Motor neuron (in vitro differentiated cells): ENCODE measurements at regions not wholly inside any gene's neighbourhood (a gene's known extent, or its start where the extent isn't known, plus 50 kb on each side); places are given as distances from the start of the nearest gene placed in this dataset.
"Not testable (repeated sequence)": the region's sequence is repeated elsewhere in the genome, so short reads cannot be mapped to it uniquely, and the experiment has no call there.

ENCODE experiments used
- ATAC-seq, 8 experiments: fragments of 200-7000 bp; cut with Tn5 transposase; replicated peaks in 6 of 8; 2 replicates each; pipeline ENCODE4 v1.8.0; 2021; ENCODE audit warnings: mild to moderate bottlenecking in 8 of 8, moderate library complexity in 8 of 8
- H3K27ac ChIP-seq, 2 donors: fragments of 250-450 bp; sonication (Bioruptor Pico); 2 replicates each; pipeline ENCODE4 v1.9.0; 2021; ENCODE audit warnings: antibody characterized with exemption in 2 of 2, mild to moderate bottlenecking in 2 of 2, moderate library complexity in 1 of 2
- H3K4me1 ChIP-seq, 2 donors: fragments of 250-450 bp; sonication (Bioruptor Pico); replicated peaks in 1 of 2; 2 replicates each; pipeline ENCODE4 v1.6.1; 2021; ENCODE audit warnings: antibody characterized with exemption in 2 of 2, mild to moderate bottlenecking in 2 of 2, moderate library complexity in 1 of 2
- H3K4me3 ChIP-seq, 5 donors: fragments of 250-450 bp; sonication (Bioruptor Pico); 2 replicates each; pipeline ENCODE4 v1.9.0; 2021; ENCODE audit warnings: antibody characterized with exemption in 5 of 5, mild to moderate bottlenecking in 5 of 5, moderate library complexity in 4 of 5
- WGBS, 10 experiments: fragments of 450-650 bp; shearing (Covaris generic); methylation state at CpG; one replicate each; pipeline ENCODE4 v1.0.0; 2022; 5-methylcytosine and 5-hydroxymethylcytosine counted together
- in situ Hi-C, 9 experiments: fragments of 400-800 bp; cut with MboI; loops; one replicate each; pipeline ENCODE4 v1.15.0; 2021; ENCODE audit warnings: low sequenced_read_pairs in 9 of 9, low pct_unique_long_range_greater_than_20kb in 2 of 9; ENCODE audit not compliant: unreplicated experiment in 9 of 9

DNA sequence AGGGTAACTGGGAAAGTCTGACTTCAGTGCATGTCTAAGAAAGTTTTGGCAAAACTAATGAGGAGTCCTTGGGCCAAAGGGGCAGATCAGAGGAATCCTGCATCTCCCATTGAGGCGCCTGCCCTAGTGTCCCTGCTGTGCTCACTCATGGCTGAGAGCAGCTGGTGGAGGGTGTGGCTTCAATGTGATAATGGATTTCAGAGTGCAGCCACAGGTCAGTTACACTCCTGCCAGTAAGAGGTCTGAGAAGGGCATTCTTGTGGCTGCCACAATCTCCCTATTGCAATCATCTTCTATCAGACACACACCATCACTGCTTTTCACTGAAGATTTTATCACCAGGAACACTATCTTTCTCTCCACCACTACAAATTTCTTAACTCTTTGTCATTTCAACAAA lies 457.1 kb downstream of the MID1IP1 start:
- H3K4me3 ChIP-seq, result no peak overlapping the region
- H3K27ac ChIP-seq, result no peak overlapping the region
- in situ Hi-C loops, result no loop called here
- H3K4me1 ChIP-seq, result peaks cover 0 to 4% of the 10 kb centered on the region in 2 donors
- ATAC-seq, result peak; percentile 30 to 91 (median 66)
- WGBS, 10 experiments, result 43 to 60% methylated on average over 1 of the region's 1 CpG; no CpG with 5 or more reads in 8 of the 10 experiments

DNA sequence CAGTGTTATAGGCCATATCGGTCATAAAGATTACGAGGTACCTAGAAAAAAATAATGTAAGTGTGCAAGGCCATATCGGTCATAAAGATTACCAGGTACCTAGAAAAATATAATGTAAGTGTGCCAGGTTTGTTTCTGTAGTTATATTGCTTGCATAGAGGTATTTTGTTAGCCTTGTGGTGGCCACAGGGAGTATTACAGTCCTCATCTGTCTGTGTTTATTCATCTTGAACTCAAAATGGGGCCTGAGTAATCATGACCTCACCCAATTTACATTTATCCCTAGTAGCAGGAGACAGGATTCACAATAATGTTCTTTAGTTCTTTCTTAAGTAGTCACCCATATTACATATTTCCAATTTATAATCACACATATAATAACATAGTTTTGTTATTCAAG lies 459.7 kb downstream of the MID1IP1 start:
- in situ Hi-C loops, result no loop called here
- H3K4me1 ChIP-seq, result peaks cover 0 to 4% of the 10 kb centered on the region in 2 donors
- no peak overlapping the region for H3K27ac ChIP-seq
- ATAC-seq, result peak in 5 of 8 experiments; percentile 41 to 71 (median 49)
- H3K4me3 ChIP-seq, result no peak overlapping the region
- WGBS, 10 experiments, result 0 to 86% (median 53%) methylated on average over 1 to 3 of the region's 3 CpGs; no CpG with 5 or more reads in 6 of the 10 experiments

DNA sequence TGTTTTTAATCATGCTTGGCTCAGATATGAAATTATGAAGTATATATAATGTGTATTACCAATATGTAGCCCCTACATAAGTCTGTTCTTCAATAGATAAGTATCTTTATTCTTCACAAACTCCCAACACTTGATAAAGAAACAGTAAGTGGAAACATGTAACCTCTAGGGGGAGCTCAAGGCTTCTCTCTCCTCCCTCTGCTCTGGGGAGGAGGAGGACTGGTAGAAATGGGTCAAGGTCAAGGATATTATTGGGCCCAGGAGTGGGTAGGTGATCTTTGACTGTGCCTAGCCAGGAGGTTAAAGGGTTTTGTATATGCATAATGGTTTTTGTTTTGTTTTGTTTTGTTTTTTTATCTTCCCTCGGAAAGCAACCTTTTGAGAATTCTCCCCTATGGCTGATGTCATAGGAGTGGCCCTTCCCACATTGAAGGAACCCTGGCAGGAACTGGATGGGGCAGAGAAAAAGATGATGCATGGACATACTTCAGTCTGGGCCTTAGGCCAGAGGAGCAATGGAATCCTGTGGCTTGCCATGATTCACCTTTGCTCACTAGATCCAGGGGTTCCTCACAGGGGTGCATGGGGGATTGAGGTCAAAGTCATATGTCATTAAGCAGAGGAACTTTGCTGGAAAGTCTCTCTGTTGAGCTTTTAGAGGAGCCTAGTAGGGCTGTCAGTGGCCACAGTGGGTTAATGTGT lies 460.3 kb downstream of the MID1IP1 start:
- no peak overlapping the region for H3K27ac ChIP-seq
- H3K4me1 ChIP-seq, result peaks cover 0 to 4% of the 10 kb centered on the region in 2 donors
- WGBS, 10 experiments, result 17 to 83% (median 43%) methylated on average over 1 of the region's 1 CpG; no CpG with 5 or more reads in 7 of the 10 experiments
- no peak overlapping the region for H3K4me3 ChIP-seq
- in situ Hi-C loops, result no loop called here
- ATAC-seq, result peak in 5 of 8 experiments; percentile 6 to 59 (median 37)

DNA sequence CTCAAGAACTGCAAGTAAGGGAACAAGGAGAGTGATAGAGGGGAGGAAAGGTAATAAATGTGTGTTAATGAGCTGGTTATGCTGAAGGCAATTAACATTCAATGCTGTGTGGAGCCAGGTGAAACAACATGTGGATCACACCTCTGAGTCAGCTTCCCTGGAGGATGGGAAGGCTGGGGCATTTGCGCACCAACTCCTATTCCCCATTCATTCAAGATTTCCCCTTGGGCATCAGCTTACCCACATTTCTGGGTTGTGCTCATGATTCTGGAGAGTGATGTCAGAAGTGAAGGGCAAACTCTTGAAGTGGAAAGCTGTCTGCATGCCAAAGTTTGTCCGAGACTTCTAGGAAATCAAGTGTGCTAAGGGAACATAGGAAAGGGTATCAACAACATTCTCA lies 461.4 kb downstream of the MID1IP1 start:
- Histone ChIP-seq H3K4me3 (no peak overlapping the region), H3K27ac (no peak overlapping the region), H3K4me1 (peaks cover 0 to 4% of the 10 kb centered on the region in 2 donors)
- in situ Hi-C loops, result no loop called here
- WGBS, 10 experiments, result 100% methylated on average over 1 to 2 of the region's 2 CpGs; no CpG with 5 or more reads in 8 of the 10 experiments
- ATAC-seq, result no peak

DNA sequence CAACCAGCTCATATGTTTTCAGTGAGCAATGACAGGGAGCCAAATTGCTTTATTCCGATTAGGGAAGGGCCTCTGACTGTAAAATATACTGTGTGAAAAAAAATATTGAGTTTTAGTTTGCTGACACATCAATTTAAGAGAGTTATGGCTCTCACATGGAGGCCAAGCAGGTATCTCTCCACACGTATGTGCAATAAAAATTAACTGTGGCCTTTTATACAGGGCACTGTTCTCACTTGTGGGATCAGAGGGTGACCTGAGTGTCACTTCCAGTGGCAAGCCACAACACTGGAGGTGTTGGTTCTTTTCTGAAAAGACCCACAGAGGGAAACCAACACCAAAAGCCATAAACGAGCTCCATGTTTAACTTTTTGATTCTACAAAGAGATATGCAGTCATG lies 462.8 kb downstream of the MID1IP1 start:
- H3K4me1 ChIP-seq, result peaks cover 0 to 4% of the 10 kb centered on the region in 2 donors
- in situ Hi-C loops, result no loop called here
- no peak overlapping the region for H3K27ac ChIP-seq
- WGBS, 10 experiments, result 30 to 88% (median 60%) methylated on average over 1 to 2 of the region's 3 CpGs; no CpG with 5 or more reads in 6 of the 10 experiments
- no peak for ATAC-seq
- no peak overlapping the region for H3K4me3 ChIP-seq

DNA sequence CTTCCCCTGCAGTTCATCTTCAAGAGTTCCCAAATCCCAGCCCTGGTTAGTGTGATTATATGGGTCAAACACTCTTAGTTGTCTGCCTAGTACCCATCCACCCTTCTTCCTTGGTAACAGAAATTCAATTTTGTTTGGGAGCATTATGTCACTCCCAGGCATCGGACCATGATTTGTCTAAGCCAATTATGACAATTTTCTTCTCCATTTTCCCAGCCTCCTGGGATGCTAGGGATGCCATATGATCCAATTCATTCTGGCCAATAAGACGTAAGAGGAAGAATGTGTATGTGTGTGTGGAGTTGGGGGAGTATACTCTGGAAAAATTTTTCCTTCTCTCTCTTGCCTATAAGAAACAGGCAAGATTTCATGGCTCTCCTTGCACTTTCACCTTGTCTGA lies 465.9 kb downstream of the MID1IP1 start:
- in situ Hi-C loops, result no loop called here
- Histone ChIP-seq H3K27ac (no peak overlapping the region), H3K4me1 (no peaks in the 10 kb centered on the region), H3K4me3 (no peak overlapping the region)
- no peak for ATAC-seq
- 0 to 50% (median 33%) methylated on average over 1 to 2 of the region's 2 CpGs; no CpG with 5 or more reads in 7 of the 10 experiments for WGBS, 10 experiments

DNA sequence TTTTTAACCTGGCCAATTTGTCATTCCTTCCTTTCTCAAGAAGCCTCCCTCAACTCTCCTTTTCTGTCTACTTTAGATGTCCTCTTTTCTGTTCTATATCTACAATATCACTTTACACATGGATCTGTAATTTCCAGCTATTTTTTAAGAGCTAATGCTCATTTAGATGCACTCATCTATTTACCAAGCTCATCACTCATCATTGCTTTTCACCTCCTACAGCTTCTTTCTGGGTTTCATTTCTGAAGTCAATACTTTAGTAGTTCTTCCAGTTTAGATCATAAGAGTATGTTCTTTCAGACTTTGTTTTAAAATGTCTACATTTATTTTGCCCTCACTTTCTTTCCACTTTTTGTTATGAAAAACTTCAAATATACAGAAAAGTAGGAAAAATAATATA lies 466.9 kb downstream of the MID1IP1 start:
- no peak overlapping the region for H3K4me3 ChIP-seq
- in situ Hi-C loops, result no loop called here
- no peaks in the 10 kb centered on the region for H3K4me1 ChIP-seq
- no peak for ATAC-seq
- H3K27ac ChIP-seq, result no peak overlapping the region

DNA sequence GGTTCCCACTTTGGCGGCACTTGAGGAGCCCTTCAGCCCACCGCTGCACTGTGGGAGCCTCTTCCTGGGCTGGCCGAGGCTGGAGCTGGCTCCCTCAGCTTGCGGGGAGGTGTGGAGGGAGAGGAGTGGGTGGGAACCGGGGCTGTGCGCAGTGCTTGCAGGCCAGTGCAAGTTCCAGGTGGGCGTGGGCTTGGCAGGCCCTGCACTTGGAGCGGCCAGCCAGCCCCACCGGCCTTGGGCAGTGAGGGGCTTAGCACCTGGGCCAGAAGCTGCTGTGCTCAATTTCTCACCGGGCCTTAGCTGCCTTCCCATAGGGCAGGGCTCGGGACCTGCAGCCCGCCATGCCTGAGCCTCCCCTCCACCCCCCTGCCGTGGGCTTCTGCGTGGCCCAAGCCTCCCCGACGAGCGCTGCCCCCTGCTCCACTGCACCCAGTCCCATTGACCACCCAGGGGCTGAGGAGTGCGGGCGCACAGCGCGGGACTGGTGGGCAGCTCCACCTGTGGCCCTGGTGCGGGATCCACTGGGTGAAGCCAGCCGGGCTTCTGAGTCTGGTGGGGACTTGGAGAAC lies 474.3 kb downstream of the MID1IP1 start:
- no peak overlapping the region for H3K4me3 ChIP-seq
- in situ Hi-C loops, result no loop called here
- no peaks in the 10 kb centered on the region for H3K4me1 ChIP-seq
- 80% methylated on average over 2 of the region's 23 CpGs; no CpG with 5 or more reads in 9 of the 10 experiments for WGBS, 10 experiments
- no peak overlapping the region for H3K27ac ChIP-seq
- ATAC-seq, result no peak

DNA sequence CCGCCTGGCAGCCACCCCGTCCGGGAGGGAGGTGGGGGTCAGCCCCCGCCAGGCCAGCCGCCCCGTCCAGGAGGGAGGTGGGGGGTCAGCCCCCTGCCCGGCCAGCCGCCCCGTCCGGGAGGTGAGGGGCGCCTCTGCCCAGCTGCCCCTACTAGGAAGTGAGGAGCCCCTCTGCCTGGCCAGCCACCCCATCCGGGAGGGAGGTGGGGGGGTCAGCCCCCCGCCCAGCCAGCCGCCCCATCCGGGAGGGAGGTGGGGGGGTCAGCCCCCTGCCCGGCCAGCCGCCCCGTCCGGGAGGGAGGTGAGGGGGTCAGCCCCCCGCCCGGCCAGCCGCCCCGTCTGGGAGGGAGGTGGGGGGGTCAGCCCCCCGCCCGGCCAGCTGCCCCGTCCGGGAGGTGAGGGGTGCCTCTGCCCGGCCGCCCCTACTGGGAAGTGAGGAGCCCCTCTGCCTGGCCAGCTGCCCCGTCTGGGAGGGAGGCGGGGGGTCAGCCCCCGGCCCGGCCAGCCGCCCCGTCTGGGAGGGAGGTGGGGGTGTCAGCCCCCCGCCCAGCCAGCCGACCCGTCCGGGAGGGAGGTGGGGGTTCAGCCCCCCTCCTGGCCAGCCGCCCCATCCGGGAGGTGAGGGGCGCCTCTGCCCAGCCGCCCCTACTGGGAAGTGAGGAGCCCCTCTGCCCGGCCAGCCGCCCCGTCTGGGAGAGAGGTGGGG lies 476.6 kb downstream of the MID1IP1 start:
- H3K4me3 ChIP-seq, in situ Hi-C loops, ATAC-seq, H3K27ac ChIP-seq, H3K4me1 ChIP-seq: not testable (repeated sequence)
- no CpG with 5 or more reads among the region's 46 CpGs for WGBS, 10 experiments

DNA sequence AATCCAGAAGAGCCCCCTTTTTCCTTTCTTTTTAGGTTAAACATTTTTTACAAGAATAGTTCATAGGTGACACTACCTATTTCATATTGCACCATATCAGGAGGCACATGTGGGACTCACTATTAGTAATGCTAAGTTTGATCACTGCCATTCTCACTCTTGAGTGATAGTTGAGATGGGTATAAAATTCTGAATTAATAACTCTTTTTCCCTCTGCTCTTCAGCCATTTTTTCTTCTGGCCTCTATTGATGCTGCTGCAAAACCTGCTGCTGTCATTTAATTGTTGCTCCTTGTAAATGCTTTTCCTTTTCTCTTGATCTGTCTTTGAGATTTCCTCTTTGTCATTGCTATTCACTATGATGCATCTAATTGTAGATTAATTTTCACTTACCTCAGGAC lies 482.0 kb downstream of the MID1IP1 start:
- no peak for ATAC-seq
- Histone ChIP-seq H3K4me3 (no peak overlapping the region), H3K27ac (no peak overlapping the region), H3K4me1 (no peaks in the 10 kb centered on the region)
- in situ Hi-C loops, result no loop called here

DNA sequence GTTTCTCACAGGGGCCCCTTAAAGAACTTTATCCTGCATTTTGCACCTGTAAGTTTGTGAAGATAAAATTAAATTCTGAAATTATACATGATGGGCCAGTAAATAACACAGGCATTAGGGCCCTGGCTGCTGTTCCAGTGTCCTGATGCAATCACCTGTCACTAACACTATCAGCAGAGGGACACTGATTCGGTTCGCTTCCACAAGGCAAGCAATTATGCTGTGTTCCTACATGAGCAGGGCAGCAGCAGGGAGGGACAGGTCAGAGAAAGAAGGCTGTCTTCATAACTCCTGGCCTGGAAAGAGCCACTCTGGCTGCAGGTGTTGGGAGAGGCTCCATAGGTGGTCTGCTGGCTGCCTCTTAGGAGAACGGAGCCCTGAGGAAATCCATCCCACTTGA lies 487.3 kb downstream of the MID1IP1 start:
- Histone ChIP-seq H3K4me3 (no peak overlapping the region), H3K4me1 (peaks cover 0 to 10% of the 10 kb centered on the region in 2 donors), H3K27ac (no peak overlapping the region)
- peak in 5 of 8 experiments; percentile 54 to 98 (median 75) for ATAC-seq
- no CpG with 5 or more reads among the region's 3 CpGs for WGBS, 10 experiments
- in situ Hi-C loops, result no loop called here

DNA sequence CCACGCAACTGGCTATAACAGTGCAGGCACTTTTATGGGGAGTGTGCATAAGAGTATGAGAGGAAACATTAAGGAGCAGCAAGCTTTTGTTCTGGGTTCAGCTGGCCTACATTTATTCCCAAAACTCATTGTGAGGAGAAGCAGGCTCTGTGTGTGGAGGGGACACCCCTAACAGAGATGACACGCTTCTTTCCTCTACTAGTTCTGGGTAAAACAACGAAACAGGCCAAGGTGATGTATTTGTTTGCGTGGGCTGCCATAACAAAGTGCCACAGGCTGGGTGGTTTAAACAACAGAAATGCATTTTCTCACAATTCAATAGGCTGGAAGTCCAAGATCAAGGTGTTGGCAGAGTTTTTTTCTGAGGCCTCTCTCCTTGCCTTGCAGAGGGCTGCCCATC lies 488.6 kb downstream of the MID1IP1 start:
- no peak for ATAC-seq
- Histone ChIP-seq H3K4me3 (no peak overlapping the region), H3K4me1 (peaks cover 0 to 10% of the 10 kb centered on the region in 2 donors), H3K27ac (no peak overlapping the region)
- WGBS, 10 experiments, result 44 to 100% (median 87%) methylated on average over 1 to 3 of the region's 4 CpGs; no CpG with 5 or more reads in 6 of the 10 experiments
- in situ Hi-C loops, result no loop called here

DNA sequence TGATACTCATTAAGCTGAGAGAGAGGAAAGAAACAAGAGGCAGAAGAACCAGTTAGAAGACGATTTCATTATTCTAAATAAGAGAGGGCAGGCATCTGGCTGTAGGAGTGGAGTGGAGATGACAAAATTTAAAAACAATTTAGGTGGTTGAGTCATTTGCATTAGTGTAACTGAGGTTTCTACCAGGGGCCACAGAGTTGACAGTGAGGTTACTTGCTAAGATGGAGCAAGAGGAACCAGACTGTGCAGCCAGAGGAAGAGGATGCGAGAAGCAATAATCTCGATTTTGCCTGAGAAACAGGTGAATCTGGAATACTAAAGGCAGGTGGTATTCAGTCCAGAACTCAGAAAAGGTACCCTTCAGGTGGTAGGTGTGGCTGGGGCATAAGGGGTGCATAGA lies 491.9 kb downstream of the MID1IP1 start:
- 18 to 75% (median 50%) methylated on average over 1 to 3 of the region's 3 CpGs; no CpG with 5 or more reads in 5 of the 10 experiments for WGBS, 10 experiments
- no peak for ATAC-seq
- H3K4me3 ChIP-seq, result no peak overlapping the region
- H3K27ac ChIP-seq, result no peak overlapping the region
- in situ Hi-C loops, result no loop called here
- peaks cover 0 to 10% of the 10 kb centered on the region in 2 donors for H3K4me1 ChIP-seq
